Ovary (tissue), 7 donors: ENCODE measurements at regions not wholly inside any gene's neighbourhood (a gene's known extent, or its start where the extent isn't known, plus 50 kb on each side); places are given as distances from the start of the nearest gene placed in this dataset.

Source experiments
- DNase-seq, 5 donors: peaks; one replicate each; pipeline ENCODE4 v3.0.0-alpha.2; 2019 to 2020
- H3K27ac ChIP-seq, 2 donors: fragments of 200-600 bp; one replicate each; pipeline versions ENCODE4 v1.5.1 to v1.8.0; 2019 to 2022
- H3K27me3 ChIP-seq: fragments of 200-600 bp; one replicate; pipeline ENCODE4 v1.8.0; 2022
- H3K36me3 ChIP-seq: fragments of 200-600 bp; sonication (generic); one replicate; pipeline ENCODE4 v1.5.1; 2019
- H3K4me1 ChIP-seq: one replicate; pipeline ENCODE4 v1.8.1; 2013; ENCODE audit warnings: mild to moderate bottlenecking, moderate library complexity; ENCODE audit not compliant: insufficient read depth
- H3K4me3 ChIP-seq: fragments of 200-600 bp; sonication (generic); one replicate; pipeline ENCODE4 v1.5.1; 2017
- H3K9me3 ChIP-seq, 2 donors: fragments of 200-600 bp in 1 of 2; sonication (generic) in 1 of 2; one replicate each; pipeline versions ENCODE4 v1.5.1 to v1.8.1; 2013 to 2019; ENCODE audit warnings: mild to moderate bottlenecking in 1 of 2, moderate library complexity in 1 of 2
- CTCF ChIP-seq, 3 donors: fragments of 450-650 bp in 2 of 3; fragments of 200-600 bp in 1 of 3; IDR thresholded peaks; one replicate each; pipeline versions ENCODE4 v1.5.1 to v1.8.0; 2016 to 2022; ENCODE audit warnings: antibody characterized with exemption in 3 of 3, mild to moderate bottlenecking in 1 of 3
- EP300 ChIP-seq: sonication (generic); formaldehyde crosslinking; IDR thresholded peaks from one replicate; pipeline ENCODE4 v1.6.1; 2017; ENCODE audit warnings: antibody characterized with exemption
- POLR2A ChIP-seq: fragments of 450-650 bp; IDR thresholded peaks from one replicate; pipeline ENCODE4 v1.6.1; 2017; ENCODE audit warnings: antibody characterized with exemption, mild to moderate bottlenecking, moderate library complexity
- WGBS, 3 donors: extraction: QIAGEN DNeasy Blood & Tissue Kit in 1 of 3; methylation state at CpG; one replicate each; pipeline versions ENCODE4 v1.1.5 to v1.1.7; 2013 to 2017; 5-methylcytosine and 5-hydroxymethylcytosine counted together
- intact Hi-C, 4 donors: fragments of 100-400 bp; cut with DNase I; formaldehyde crosslinking; loops; one replicate each; pipeline versions ENCODE4 v1.11.0 to v1.15.1; 2022 to 2023
- donor health status: DM: no; HTN: no; CAD: no; lungs with moderate emphysema.
- donor health status: DM: no; HTN: no; CAD: no.
- donor health status: Bipolar disorder and iron deficiency.
- donor health status: DM: no; HTN: no; CAD: no.
- donor health status: DM: yes; HTN: yes; CAD: no.

GRCh38 chr4:136203199-136203598 is 1329.1 kb downstream of the PCDH18 start:
- Histone ChIP-seq H3K27ac (no peak overlapping the region), H3K4me3 (no peak overlapping the region), H3K4me1 (no peaks in the 10 kb centered on the region), H3K27me3 (no peaks in the 10 kb centered on the region), H3K9me3 (no peaks in the 10 kb centered on the region), H3K36me3 (no peaks in the 10 kb centered on the region)
- DNase-seq: no peak
- TF ChIP-seq EP300 (no peak), CTCF (IDR thresholded peaks at IDR 0.05) (no peak), POLR2A (no peak)
- intact Hi-C loops: no loop called here
- WGBS, 3 donors: 70 to 82% (median 80%) methylated on average over 4 of the region's 4 CpGs

GRCh38 chr4:136198358-136198757 is 1333.9 kb downstream of the PCDH18 start:
- intact Hi-C loops: no loop called here
- H3K27me3 ChIP-seq: no peaks in the 10 kb centered on the region
- 81 to 94% (median 93%) methylated on average over 1 of the region's 1 CpG for WGBS, 3 donors

GRCh38 chr4:136194962-136195361 is 1337.3 kb downstream of the PCDH18 start:
- no peak overlapping the region for H3K4me3 ChIP-seq
- H3K36me3 ChIP-seq: no peaks in the 10 kb centered on the region
- WGBS, 3 donors: 91 to 96% (median 95%) methylated on average over 2 of the region's 2 CpGs
- H3K27ac ChIP-seq: no peak overlapping the region
- H3K4me1 ChIP-seq: no peaks in the 10 kb centered on the region
- intact Hi-C loops: no loop called here
- TF ChIP-seq CTCF (IDR thresholded peaks at IDR 0.05): no peak
- DNase-seq: no peak
- no peaks in the 10 kb centered on the region for H3K9me3 ChIP-seq
- H3K27me3 ChIP-seq: no peaks in the 10 kb centered on the region

More at GRCh38 chr4:136198358-136198757, 1333.9 kb downstream of the PCDH18 start:
- H3K4me1 ChIP-seq: no peaks in the 10 kb centered on the region
- no peaks in the 10 kb centered on the region for H3K36me3 ChIP-seq
- H3K27ac ChIP-seq: no peak overlapping the region
- DNase-seq: no peak
- TF ChIP-seq EP300: no peak
- TF ChIP-seq POLR2A: no peak
- no peak for TF ChIP-seq CTCF (IDR thresholded peaks at IDR 0.05)
- H3K4me3 ChIP-seq: no peak overlapping the region
- no peaks in the 10 kb centered on the region for H3K9me3 ChIP-seq

GRCh38 chr4:136186650-136187049 is 1345.6 kb downstream of the PCDH18 start:
- TF ChIP-seq POLR2A (no peak), EP300 (no peak), CTCF (IDR thresholded peaks at IDR 0.05) (no peak)
- DNase-seq: no peak
- WGBS, 3 donors: 81 to 100% (median 89%) methylated on average over 2 of the region's 2 CpGs
- H3K4me1 ChIP-seq: no peaks in the 10 kb centered on the region
- intact Hi-C loops: no loop called here
- no peak overlapping the region for H3K27ac ChIP-seq
- no peaks in the 10 kb centered on the region for H3K36me3 ChIP-seq
- no peaks in the 10 kb centered on the region for H3K27me3 ChIP-seq
- H3K9me3 ChIP-seq: no peaks in the 10 kb centered on the region
- no peak overlapping the region for H3K4me3 ChIP-seq

- intact Hi-C loops: no loop called here
- Histone ChIP-seq H3K27ac (no peak overlapping the region), H3K4me1 (no peaks in the 10 kb centered on the region), H3K9me3 (no peaks in the 10 kb centered on the region), H3K4me3 (no peak overlapping the region), H3K27me3 (no peaks in the 10 kb centered on the region), H3K36me3 (no peaks in the 10 kb centered on the region)
- no peak for DNase-seq
- WGBS, 3 donors: 89 to 95% (median 93%) methylated on average over 4 of the region's 4 CpGs
- no peak for TF ChIP-seq CTCF (IDR thresholded peaks at IDR 0.05)
- TF ChIP-seq EP300: no peak
These were observed 1348.8 kb downstream of the PCDH18 start for GRCh38 chr4:136183513-136183912.
